Caco-2 (cell line): ENCODE measurements at regions not wholly inside any gene's neighbourhood (a gene's known extent, or its start where the extent isn't known, plus 50 kb on each side); places are given as distances from the start of the nearest gene placed in this dataset.

Source experiments
- BruUV-seq: library from RNA; stranded (reverse); fragments of 400-500 nt; replicated peaks from 2 replicates; lab custom pipeline; 2021; lab: Mats Ljungman, UMichigan
- CTCF ChIA-PET: fragments of 300-600 bp; sonication (Branson Sonifier 250); formaldehyde crosslinking; loops from one replicate; lab custom pipeline; 2022; ENCODE audit warnings: antibody characterized with exemption; lab: Charles Lee
- POLR2A ChIA-PET: fragments of 300-600 bp; sonication (Branson Sonifier 250); formaldehyde crosslinking; loops from one replicate; lab custom pipeline; 2022; ENCODE audit warnings: antibody characterized with exemption; lab: Charles Lee
- DNase-seq, 2 experiments: peaks; one replicate each; pipeline versions ENCODE4 v3.0.0 to v3.0.0-alpha.2; 2020 to 2022
- H3K27me3 ChIP-seq: replicated peaks from 2 replicates; pipeline ENCODE4 v1.6.0; 2011; ENCODE audit warnings: low read length; ENCODE audit not compliant: control insufficient read depth, insufficient read depth
- H3K36me3 ChIP-seq: 2 replicates; pipeline ENCODE4 v1.5.1; 2011; ENCODE audit warnings: low read length; ENCODE audit not compliant: control insufficient read depth, insufficient read depth
- H3K4me1 ChIP-seq: fragments of 250-450 bp; sonication (Bioruptor Pico); 2 replicates; pipeline ENCODE4 v1.5.1; 2020; ENCODE audit warnings: mild to moderate bottlenecking
- H3K4me3 ChIP-seq: 2 replicates; pipeline ENCODE4 v1.5.1; 2011; ENCODE audit warnings: low read depth, mild to moderate bottlenecking, control low read depth, low read length
- H3K9me3 ChIP-seq: fragments of 250-450 bp; sonication (Bioruptor Pico); 2 replicates; pipeline ENCODE4 v1.5.1; 2020; ENCODE audit warnings: mild to moderate bottlenecking, moderate library complexity
- H3K27ac Mint-ChIP-seq: one replicate; pipeline ENCODE4 v1.8.0; 2022; ENCODE audit warnings: mixed read lengths; ENCODE audit not compliant: unreplicated experiment
- H3K27me3 Mint-ChIP-seq: one replicate; pipeline ENCODE4 v1.8.0; 2022; ENCODE audit warnings: mixed read lengths; ENCODE audit not compliant: insufficient read depth, unreplicated experiment
- H3K36me3 Mint-ChIP-seq: one replicate; pipeline ENCODE4 v1.8.0; 2022; ENCODE audit warnings: mild to moderate bottlenecking, mixed read lengths; ENCODE audit not compliant: insufficient read depth, unreplicated experiment
- H3K4me1 Mint-ChIP-seq: one replicate; pipeline ENCODE4 v1.8.0; 2022; ENCODE audit warnings: low read depth, mixed read lengths; ENCODE audit not compliant: unreplicated experiment
- H3K4me3 Mint-ChIP-seq: one replicate; pipeline ENCODE4 v1.8.0; 2022; ENCODE audit warnings: mild to moderate bottlenecking, moderate library complexity, mixed read lengths; ENCODE audit not compliant: unreplicated experiment
- H3K9me3 Mint-ChIP-seq: one replicate; pipeline ENCODE4 v1.8.0; 2022; ENCODE audit warnings: mixed read lengths; ENCODE audit not compliant: unreplicated experiment
- CTCF ChIP-seq, 2 experiments: fragments of 200-600 bp in 1 of 2; IDR thresholded peaks; 1 replicate in 1 of 2; 2 replicates in 1 of 2; pipeline versions ENCODE4 v1.5.1 to v1.8.0; 2011 to 2022; ENCODE audit warnings: antibody characterized with exemption in 1 of 2, control low read depth in 1 of 2, inconsistent platforms in 1 of 2, low read depth in 1 of 2, low read length in 1 of 2, mild to moderate bottlenecking in 1 of 2, moderate library complexity in 1 of 2; ENCODE audit not compliant: insufficient read depth in 1 of 2, severe bottlenecking in 1 of 2, unreplicated experiment in 1 of 2
- intact Hi-C: fragments of 100-400 bp; cut with micrococcal nuclease; formaldehyde crosslinking; loops from one replicate; pipeline ENCODE4 v1.10.0; 2022; ENCODE audit not compliant: unreplicated experiment

- H3K4me3 ChIP-seq: no peak overlapping the region
- no TSS peak for BruUV-seq
- H3K36me3 ChIP-seq: no peaks in the 10 kb centered on the region
- no peaks in the 10 kb centered on the region for H3K27me3 ChIP-seq
- POLR2A ChIA-PET: no interaction called here
- Mint-ChIP-seq H3K27me3 (peaks cover 3% of the 10 kb centered on the region), H3K36me3 (no peaks in the 10 kb centered on the region), H3K4me1 (no peaks in the 10 kb centered on the region), H3K4me3 (no peak overlapping the region), H3K9me3 (no peaks in the 10 kb centered on the region), H3K27ac (no peak overlapping the region)
- H3K9me3 ChIP-seq: no peaks in the 10 kb centered on the region
- intact Hi-C loops: no loop called here
- H3K4me1 ChIP-seq: no peaks in the 10 kb centered on the region
- no peak for TF ChIP-seq CTCF (IDR thresholded peaks at IDR 0.05; ENCODE audit: insufficient read depth in 1 of 2, low read depth in 1 of 2, low read length in 1 of 2, severe bottlenecking in 1 of 2, unreplicated experiment in 1 of 2)
- CTCF ChIA-PET: no interaction called here
- DNase-seq: no peak
These were observed 211.3 kb upstream of the PRR16 start for GRCh38 chr5:120252839-120253238.

- Histone ChIP-seq H3K9me3 (no peaks in the 10 kb centered on the region), H3K36me3 (no peaks in the 10 kb centered on the region), H3K4me3 (no peak overlapping the region), H3K4me1 (no peaks in the 10 kb centered on the region), H3K27me3 (no peaks in the 10 kb centered on the region)
- Mint-ChIP-seq H3K27me3 (peaks cover 3% of the 10 kb centered on the region), H3K4me3 (no peak overlapping the region), H3K27ac (no peak overlapping the region), H3K9me3 (no peaks in the 10 kb centered on the region), H3K4me1 (no peaks in the 10 kb centered on the region), H3K36me3 (no peaks in the 10 kb centered on the region)
- intact Hi-C loops: no loop called here
- CTCF ChIA-PET: no interaction called here
- no peak for TF ChIP-seq CTCF (IDR thresholded peaks at IDR 0.05; ENCODE audit: insufficient read depth in 1 of 2, low read depth in 1 of 2, low read length in 1 of 2, severe bottlenecking in 1 of 2, unreplicated experiment in 1 of 2)
- POLR2A ChIA-PET: no interaction called here
- BruUV-seq: no TSS peak
- no peak for DNase-seq
These were observed 209.7 kb upstream of the PRR16 start for GRCh38 chr5:120254385-120254784.

GRCh38 chr5:120255214-120255613 is 208.9 kb upstream of the PRR16 start:
- ChIA-PET CTCF (no interaction called here), POLR2A (no interaction called here)
- Mint-ChIP-seq H3K4me3 (no peak overlapping the region), H3K4me1 (no peaks in the 10 kb centered on the region), H3K36me3 (no peaks in the 10 kb centered on the region), H3K27ac (no peak overlapping the region), H3K9me3 (no peaks in the 10 kb centered on the region), H3K27me3 (no peaks in the 10 kb centered on the region)
- no peak for TF ChIP-seq CTCF (IDR thresholded peaks at IDR 0.05; ENCODE audit: insufficient read depth in 1 of 2, low read depth in 1 of 2, low read length in 1 of 2, severe bottlenecking in 1 of 2, unreplicated experiment in 1 of 2)
- no peaks in the 10 kb centered on the region for H3K4me1 ChIP-seq
- no peak for DNase-seq
- no peaks in the 10 kb centered on the region for H3K9me3 ChIP-seq
- no peaks in the 10 kb centered on the region for H3K36me3 ChIP-seq
- intact Hi-C loops: no loop called here
- no peak overlapping the region for H3K4me3 ChIP-seq
- H3K27me3 ChIP-seq: no peaks in the 10 kb centered on the region
- no TSS peak for BruUV-seq
